HG03439 (cell line): ENCODE measurements at regions not wholly inside any gene's neighbourhood (a gene's known extent, or its start where the extent isn't known, plus 50 kb on each side); places are given as distances from the start of the nearest gene placed in this dataset.

Source experiments
- ATAC-seq: cut with Tn5 transposase; IDR thresholded peaks from one replicate; pipeline ENCODE4 v1.9.1; 2021; ENCODE audit warnings: mild to moderate bottlenecking, moderate library complexity; ENCODE audit not compliant: unreplicated experiment

DNA sequence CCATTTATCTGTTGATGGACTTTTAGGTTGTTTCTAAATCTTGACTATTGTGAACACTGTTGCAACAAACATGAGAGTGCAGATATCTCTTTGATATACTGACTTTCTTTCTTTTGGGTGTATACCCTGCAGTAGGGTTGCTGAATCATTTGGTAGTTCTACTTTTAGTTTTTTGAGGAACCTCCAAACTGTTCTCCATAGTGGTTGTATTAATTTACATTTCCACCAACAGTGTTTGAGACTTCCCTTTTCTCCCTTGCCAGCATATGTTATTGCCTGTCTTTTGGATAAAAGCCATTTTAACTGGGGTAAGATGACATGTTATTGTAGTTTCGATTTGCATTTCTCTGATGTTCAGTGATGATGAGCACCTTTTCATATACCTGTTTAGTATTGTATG lies 330.0 kb downstream of the DDX10 start:
- no peak for ATAC-seq

- ATAC-seq, result no peak
Measured at GRCh38 chr11:108997826-108998225, 333.0 kb downstream of the DDX10 start.

DNA sequence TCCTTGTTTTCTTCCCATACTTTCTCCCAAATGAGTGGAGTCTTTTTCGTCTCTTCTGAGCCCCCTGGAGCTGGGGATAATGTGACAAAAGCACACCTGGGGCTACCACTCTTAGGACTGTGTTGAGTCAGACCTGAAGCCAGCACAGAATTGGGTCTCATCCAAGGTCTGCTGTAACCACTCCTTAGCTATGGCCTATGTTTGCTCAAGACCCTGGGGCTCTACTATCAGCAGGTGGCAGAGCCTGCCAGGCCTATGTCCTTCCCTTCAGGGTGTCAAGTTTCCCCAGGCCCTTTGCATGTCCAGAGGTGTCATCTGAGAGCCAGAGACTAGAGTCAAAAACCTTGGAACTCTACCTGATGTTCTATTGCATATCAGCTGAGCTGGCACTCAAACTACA lies 335.7 kb downstream of the DDX10 start:
- no peak for ATAC-seq

DNA sequence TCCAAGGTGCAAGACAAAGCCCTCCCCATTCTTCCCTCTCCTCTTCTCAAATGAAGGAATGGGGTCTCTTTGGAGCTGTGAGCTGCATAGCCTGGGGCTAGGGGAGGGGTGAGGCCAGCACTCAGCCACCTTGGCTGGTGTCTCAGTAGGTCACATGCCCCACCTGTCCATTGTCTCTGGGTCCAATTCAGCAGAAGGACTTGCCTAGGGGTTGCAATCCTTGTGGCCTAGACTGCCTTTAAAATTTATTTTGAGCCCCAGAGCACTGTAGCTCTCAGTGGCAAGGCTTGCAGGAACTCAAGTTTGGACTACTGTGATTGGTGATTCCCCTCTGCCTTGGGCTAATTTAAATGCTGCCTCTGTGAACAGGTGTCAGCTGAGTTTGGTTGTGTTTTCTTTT lies 336.7 kb downstream of the DDX10 start:
- ATAC-seq, result no peak

DNA sequence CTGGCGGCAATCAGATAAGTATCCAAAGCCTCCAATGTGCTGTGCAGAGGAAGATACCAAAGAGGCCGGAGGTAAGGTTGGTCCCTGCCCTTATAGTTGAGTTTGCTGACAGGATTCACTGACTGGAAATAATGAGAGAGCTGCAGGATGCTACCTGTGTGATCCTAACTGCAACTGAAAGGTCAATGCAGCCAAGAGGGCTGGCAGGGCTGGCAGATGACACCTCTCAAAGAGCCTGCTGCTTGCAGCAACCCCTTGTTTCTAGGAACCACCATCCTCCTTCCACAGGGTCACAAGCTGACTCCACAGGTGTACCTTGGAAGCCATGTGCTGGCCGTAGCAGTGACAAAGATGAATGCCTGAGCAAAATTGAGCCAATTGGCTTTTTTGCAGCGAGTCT lies 348.1 kb downstream of the DDX10 start:
- no peak for ATAC-seq

DNA sequence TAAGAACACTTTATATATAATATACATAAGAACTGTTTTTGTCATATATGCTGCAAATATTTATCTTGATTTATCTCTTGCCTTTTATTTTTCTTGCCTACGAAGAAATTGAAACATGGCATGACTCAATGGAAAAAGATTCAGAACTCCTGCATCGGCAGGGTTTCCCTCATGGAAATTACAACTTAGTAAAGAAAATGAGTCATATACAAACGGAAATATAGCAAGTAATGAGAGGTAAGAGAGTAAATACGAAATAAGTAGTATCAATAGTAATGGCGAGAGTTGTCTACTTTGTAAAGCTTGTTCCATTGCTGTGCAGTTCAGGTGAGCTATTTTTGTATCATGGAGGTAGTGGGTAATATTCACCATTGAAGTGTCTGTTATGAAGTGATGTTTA lies 350.4 kb downstream of the DDX10 start:
- ATAC-seq, result no peak

- no peak for ATAC-seq
Measured at GRCh38 chr11:109016724-109017123, 351.9 kb downstream of the DDX10 start.

DNA sequence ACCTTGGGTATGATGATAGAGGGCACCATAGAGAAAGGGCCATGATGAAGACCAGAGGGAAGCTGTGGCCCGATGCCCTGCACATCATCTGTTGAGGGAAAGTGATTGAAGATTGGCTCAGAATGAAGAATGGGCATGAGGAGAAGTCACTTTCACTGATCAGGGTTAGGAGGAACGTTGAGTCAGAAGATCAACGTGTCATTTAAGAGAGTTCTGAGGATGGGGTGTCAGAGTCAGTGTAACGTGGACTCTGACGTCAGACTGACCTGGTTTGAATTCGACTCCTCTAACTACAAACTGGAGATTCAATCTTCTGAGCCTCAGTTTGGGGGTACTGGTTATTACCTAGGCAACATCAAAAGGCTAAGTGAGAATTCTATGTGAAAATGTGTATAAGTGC lies 352.6 kb downstream of the DDX10 start:
- no peak for ATAC-seq

DNA sequence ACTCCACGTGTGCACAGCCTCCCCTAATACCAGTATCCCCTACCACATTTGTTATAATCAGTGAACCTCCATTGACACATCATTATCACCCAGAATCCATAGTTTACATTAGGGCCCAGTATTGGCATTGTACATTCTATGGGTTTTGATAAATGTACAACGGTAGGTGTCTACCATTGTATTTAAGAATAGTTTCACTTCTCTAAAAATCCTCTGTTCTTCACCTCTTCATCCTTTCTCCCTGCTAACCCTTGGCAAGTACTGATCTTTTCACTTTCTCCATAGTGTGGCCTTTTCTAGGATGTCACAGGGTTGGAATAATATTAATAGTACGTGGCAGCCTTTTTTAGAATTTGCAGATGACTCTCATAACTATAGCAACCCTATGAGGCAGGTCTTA lies 353.8 kb downstream of the DDX10 start:
- no peak for ATAC-seq

DNA sequence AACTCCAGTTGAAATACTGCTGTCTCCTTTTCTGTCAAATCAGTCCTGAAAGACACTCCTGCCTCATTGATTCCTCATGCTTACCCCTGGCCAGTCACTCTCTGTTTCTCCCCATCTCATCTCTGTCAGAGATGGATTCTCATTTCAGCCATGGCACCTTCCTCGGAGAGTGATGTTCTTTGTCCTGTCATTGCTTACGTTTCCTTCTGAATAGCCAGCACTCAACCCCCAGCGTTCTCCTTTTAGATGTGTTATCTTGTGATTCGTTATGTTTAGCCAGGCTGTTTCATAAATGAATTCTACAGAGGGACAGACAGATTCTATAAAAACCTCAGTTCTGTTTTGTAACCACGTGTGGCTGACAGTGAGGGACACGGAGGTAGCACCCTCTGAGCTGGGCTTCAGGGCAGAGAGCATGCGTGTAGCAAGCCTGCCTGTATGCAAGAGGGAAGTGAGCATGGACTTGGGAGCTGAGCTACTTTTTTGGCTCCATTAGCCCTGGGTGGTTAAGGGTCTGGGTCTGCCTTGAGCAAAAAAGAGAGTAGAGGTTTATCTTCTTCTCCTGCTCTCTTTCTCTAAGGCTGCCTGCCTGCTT lies 354.6 kb downstream of the DDX10 start:
- no peak for ATAC-seq

DNA sequence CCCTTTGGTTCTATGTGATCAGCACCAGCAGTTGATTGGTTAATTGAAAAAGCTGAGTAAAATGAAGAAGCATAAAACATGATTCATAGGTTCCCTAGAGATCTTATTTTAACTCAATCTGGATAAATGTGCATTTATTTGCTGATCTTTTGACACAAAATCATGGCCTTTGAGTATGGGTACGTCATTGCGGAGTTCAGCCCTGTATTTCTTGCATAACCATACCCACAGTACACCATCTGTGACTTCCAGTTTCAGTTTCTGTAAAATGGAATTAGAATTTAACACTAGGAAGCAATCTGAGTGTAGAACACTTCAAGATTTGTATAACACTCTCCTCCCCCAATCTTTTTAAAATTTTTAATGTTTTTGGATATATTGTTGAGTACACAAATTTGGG lies 358.2 kb downstream of the DDX10 start:
- ATAC-seq, result no peak

- ATAC-seq, result no peak
Measured at GRCh38 chr11:109026891-109027489, 362.1 kb downstream of the DDX10 start.

- ATAC-seq, result no peak
Measured at GRCh38 chr11:109027851-109028250, 363.0 kb downstream of the DDX10 start.

DNA sequence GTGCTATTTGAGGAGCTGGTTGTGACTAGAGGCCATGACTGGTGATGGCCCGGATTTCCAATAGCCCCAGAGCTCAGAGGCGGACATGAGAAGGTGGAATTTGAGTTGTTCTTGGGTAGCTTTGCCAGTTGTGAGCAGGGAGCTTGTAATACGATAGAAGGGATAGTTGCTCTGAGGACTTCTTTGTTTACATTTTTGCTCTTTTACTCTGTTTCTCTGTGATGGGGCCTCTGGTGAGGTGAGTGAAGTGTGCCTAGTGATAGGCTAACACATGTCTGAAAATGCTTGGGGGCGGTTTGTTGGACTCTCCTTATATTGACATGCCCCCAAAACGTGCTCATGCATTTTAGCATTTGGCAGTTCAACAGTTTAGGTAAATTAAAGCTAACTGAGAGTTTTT lies 365.1 kb downstream of the DDX10 start:
- no peak for ATAC-seq

- ATAC-seq, result no peak
Measured at GRCh38 chr11:109033627-109034338, 368.9 kb downstream of the DDX10 start.

DNA sequence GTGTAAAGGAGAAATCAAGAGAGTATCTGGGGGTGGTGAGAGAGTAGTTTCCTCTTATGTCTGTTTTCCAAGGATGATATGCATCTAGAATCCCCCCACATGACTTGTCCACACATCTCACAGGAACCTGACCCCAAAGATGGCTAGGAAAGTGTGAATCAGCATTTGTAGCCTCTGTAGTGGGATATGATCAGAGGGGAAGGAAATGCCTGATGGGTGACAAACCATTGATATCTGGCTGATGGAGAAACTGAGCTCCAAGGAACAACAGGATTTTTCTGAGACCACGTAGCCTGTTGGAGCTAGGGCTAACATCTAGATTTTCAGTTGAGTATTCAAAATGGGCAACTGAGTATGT lies 369.4 kb downstream of the DDX10 start:
- ATAC-seq, result no peak

DNA sequence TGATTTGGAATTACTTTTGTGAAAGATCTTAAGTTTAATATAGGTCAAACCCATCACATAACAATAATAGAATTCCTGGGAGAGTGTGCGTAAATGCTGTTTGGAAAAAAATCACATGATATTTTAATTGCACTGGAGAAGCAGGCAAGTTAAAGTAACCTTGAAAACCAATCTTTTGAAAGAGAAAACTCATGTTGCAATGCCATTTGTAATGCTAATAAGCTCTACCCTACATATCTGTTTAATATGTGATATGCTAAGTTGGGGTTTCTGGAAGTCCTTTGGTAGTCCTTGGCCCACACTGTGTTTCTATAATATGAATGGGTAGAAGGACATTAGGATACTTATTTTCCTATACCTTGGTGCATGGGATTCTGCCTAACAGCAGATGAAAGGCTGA lies 370.4 kb downstream of the DDX10 start:
- no peak for ATAC-seq

DNA sequence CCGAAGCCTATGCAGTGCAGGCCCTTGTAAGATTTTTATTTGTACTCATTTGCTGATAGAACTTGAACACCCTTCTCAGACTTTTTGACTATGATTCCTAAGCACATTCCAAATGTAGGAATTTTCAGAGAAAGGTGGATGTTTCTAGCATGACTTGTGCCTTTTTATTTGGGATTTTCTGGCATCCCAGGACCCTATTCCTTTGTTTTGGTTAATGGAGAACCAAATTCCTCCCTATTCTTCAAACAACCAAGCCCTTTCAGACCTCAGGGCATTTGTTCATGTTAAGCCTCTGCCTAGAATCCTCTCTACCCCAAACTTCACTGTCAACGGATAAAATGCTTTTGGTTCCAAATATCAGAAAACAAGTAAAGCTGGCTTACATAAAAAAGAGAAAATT lies 371.1 kb downstream of the DDX10 start:
- no peak for ATAC-seq

- ATAC-seq, result no peak
Measured at GRCh38 chr11:109037856-109038780, 373.2 kb downstream of the DDX10 start.

GRCh38 chr11:109039611-109040010 lies 374.7 kb downstream of the DDX10 start:
- no peak for ATAC-seq

DNA sequence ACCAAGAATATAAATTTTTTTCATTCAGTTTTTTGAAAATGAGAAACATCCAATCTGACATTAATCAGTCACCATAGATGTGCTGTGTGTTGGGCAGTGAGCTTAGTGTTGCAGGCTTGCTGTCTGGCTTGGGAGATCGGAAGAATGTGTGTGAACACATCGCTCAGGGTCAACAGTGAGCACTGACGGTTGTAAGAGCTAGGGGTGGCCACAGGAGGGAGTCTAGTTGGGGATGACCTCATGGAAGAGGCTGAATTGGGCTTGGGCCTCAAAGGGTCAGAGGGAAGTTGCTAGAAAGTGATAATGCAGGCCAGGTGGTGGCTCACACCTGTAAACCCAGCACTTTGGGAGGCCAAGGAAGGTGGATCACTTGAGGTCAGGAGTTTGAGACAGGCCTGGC lies 375.4 kb downstream of the DDX10 start:
- ATAC-seq, result no peak

- ATAC-seq, result no peak
Measured at GRCh38 chr11:109041876-109042275, 377.0 kb downstream of the DDX10 start.
